ENCODE measurements at regions not wholly inside any gene's neighbourhood (a gene's known extent, or its start where the extent isn't known, plus 50 kb on each side); places are given as distances from the start of the nearest gene placed in this dataset.

DNA sequence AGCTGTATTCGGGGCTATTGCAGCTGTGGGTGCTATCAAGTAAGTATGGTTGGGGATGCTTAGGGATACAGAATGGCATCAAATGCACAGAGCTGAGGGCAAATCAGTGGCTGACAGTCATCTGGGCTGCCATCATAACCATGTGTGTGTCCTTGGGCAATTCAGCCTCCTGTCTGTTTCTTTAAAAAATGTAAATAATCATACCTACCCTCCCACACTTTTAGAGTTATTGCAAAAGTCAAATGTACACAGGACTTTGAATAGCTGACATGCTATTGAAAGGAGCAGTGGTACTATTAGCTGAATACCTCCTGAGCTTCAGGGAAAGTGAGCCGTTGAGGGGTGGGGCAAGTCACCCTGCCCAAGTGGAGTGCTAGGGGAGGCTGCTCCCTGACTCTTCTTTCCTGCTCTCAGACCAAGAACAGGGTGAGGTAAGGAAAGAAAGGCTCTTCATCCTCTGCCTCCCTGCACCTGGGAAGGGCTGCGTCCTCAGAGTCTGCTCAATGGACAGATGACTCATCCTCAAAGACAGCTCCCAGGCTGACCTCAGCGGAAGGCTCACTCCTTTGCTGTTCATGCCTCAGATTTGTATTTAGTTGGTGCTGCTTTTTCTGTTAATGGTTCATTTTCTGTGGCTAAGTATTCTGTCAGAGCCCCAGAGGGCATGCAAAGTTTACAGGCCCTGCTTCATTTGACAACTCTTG is 54.9 kb upstream of the BZW1 start:
- Histone ChIP-seq H3K27ac (no peak overlapping the region), H3K9me3 (no peaks in the 10 kb centered on the region)
- intact Hi-C loops (cut with DNase I): no loop called here

DNA sequence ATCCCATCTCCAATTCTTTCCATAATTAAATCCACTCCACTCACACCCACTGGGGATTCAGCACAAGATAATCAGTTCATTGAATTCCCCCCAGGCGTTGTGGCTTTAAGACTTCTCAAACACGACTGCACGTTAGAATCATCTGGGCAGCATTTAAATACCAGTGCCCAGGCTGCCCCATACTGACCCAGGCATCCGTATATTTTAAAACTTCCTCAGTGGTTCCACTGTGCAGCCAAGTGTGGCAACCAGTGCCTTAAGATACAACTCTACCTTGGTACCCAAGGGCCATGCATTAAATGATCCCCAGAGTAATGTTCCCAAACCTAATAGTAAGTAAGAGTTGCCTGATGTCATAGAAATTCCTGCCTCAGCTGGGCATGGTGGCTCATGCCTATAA is 54.3 kb upstream of the BZW1 start:
- WGBS, 2 donors: 51 to 65% methylated on average over 4 of the region's 4 CpGs
- H3K9me3 ChIP-seq: no peaks in the 10 kb centered on the region
- TF ChIP-seq POLR2A (IDR thresholded peaks at IDR 0.05) (no peak), EP300 (IDR thresholded peaks at IDR 0.05) (no peak), POLR2AphosphoS5 (IDR thresholded peaks at IDR 0.05) (no peak)
- TF ChIP-seq, protein P1, sequence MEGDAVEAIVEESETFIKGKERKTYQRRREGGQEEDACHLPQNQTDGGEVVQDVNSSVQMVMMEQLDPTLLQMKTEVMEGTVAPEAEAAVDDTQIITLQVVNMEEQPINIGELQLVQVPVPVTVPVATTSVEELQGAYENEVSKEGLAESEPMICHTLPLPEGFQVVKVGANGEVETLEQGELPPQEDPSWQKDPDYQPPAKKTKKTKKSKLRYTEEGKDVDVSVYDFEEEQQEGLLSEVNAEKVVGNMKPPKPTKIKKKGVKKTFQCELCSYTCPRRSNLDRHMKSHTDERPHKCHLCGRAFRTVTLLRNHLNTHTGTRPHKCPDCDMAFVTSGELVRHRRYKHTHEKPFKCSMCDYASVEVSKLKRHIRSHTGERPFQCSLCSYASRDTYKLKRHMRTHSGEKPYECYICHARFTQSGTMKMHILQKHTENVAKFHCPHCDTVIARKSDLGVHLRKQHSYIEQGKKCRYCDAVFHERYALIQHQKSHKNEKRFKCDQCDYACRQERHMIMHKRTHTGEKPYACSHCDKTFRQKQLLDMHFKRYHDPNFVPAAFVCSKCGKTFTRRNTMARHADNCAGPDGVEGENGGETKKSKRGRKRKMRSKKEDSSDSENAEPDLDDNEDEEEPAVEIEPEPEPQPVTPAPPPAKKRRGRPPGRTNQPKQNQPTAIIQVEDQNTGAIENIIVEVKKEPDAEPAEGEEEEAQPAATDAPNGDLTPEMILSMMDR (IDR thresholded peaks at IDR 0.05): no peak
- intact Hi-C loops (cut with DNase I): no loop called here
- no peak for DNase-seq
- H3K4me1 ChIP-seq: no peaks in the 10 kb centered on the region
- H3K27me3 ChIP-seq: no peaks in the 10 kb centered on the region
- H3K4me3 ChIP-seq: no peak overlapping the region
- no peaks in the 10 kb centered on the region for H3K36me3 ChIP-seq
- no peak overlapping the region for H3K27ac ChIP-seq

More for the DNA sequence above, 54.9 kb upstream of the BZW1 start:
- DNase-seq: no peak
- H3K27me3 ChIP-seq: no peaks in the 10 kb centered on the region
- no peaks in the 10 kb centered on the region for H3K36me3 ChIP-seq
- no peaks in the 10 kb centered on the region for H3K4me1 ChIP-seq
- 16 to 59% methylated on average over 4 of the region's 4 CpGs for WGBS, 2 donors
- H3K4me3 ChIP-seq: no peak overlapping the region
- TF ChIP-seq, protein P1 (IDR thresholded peaks at IDR 0.05): no peak
- TF ChIP-seq POLR2AphosphoS5 (IDR thresholded peaks at IDR 0.05): no peak
- TF ChIP-seq EP300 (IDR thresholded peaks at IDR 0.05): no peak
- no peak for TF ChIP-seq POLR2A (IDR thresholded peaks at IDR 0.05)

- H3K27me3 ChIP-seq: no peaks in the 10 kb centered on the region
- 94 to 95% methylated on average over 4 of the region's 4 CpGs for WGBS, 2 donors
These were observed 53.4 kb upstream of the BZW1 start for GRCh38 chr2:200758341-200758740.

GRCh38 chr2:200761266-200761665 is 50.4 kb upstream of the BZW1 start:
- H3K27me3 ChIP-seq: no peaks in the 10 kb centered on the region
- TF ChIP-seq EP300 (IDR thresholded peaks at IDR 0.05) (no peak), POLR2A (IDR thresholded peaks at IDR 0.05) (no peak), POLR2AphosphoS5 (IDR thresholded peaks at IDR 0.05) (no peak)
- TF ChIP-seq, protein P1 (IDR thresholded peaks at IDR 0.05): no peak
- no peak overlapping the region for H3K4me3 ChIP-seq
- H3K27ac ChIP-seq: no peak overlapping the region
- 68 to 78% methylated on average over 1 of the region's 1 CpG for WGBS, 2 donors
- H3K36me3 ChIP-seq: no peaks in the 10 kb centered on the region
- intact Hi-C loops (cut with DNase I): no loop called here
- no peaks in the 10 kb centered on the region for H3K4me1 ChIP-seq
- no peak for DNase-seq
- no peaks in the 10 kb centered on the region for H3K9me3 ChIP-seq

More at GRCh38 chr2:200758341-200758740, 53.4 kb upstream of the BZW1 start:
- intact Hi-C loops (cut with DNase I): no loop called here
- no peak for DNase-seq
- Histone ChIP-seq H3K9me3 (no peaks in the 10 kb centered on the region), H3K4me3 (no peak overlapping the region), H3K27ac (no peak overlapping the region), H3K36me3 (no peaks in the 10 kb centered on the region), H3K4me1 (no peaks in the 10 kb centered on the region)
- TF ChIP-seq, protein P1 (IDR thresholded peaks at IDR 0.05): no peak
- TF ChIP-seq POLR2A (IDR thresholded peaks at IDR 0.05) (no peak), EP300 (IDR thresholded peaks at IDR 0.05) (no peak), POLR2AphosphoS5 (IDR thresholded peaks at IDR 0.05) (no peak)
